ENCODE measurements at regions not wholly inside any gene's neighbourhood (a gene's known extent, or its start where the extent isn't known, plus 50 kb on each side); places are given as distances from the start of the nearest gene placed in this dataset.

DNA sequence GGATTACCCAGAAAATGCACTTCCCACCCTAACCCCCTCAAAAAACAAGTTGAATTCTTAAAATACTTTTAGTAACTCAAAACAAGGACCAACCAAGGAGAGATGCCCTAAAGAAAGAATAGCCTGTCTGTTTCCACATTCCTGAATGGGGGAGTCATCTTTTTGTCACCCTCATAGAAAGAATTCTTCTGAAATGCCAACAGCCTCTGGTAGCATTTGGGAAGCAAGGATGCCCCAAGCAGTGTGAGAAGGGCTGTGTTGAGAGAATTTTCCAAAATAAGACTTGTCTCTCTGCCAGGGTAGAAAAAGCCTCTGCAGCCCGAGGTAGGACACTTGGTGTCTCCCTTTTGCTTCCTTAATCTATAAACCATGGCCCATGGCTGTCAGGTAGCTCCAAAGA lies 173.1 kb upstream of the VCX3A start:
- Histone ChIP-seq H2AFZ (ENCODE audit: low read length) (no peak overlapping the region), H3K27ac (ENCODE audit: low read depth, low read length) (no peak overlapping the region), H4K20me1 (ENCODE audit: insufficient read depth, low read length) (no peaks in the 10 kb centered on the region), H3K4me1 (ENCODE audit: insufficient read depth, low read length) (no peaks in the 10 kb centered on the region), H3K36me3 (ENCODE audit: insufficient read depth, low read length) (no peaks in the 10 kb centered on the region), H3K79me2 (ENCODE audit: insufficient read depth, low read length) (no peaks in the 10 kb centered on the region), H3K4me2 (ENCODE audit: insufficient read depth, low read length) (no peak overlapping the region), H3K27me3 (ENCODE audit: insufficient read depth, low read length) (no peaks in the 10 kb centered on the region), H3K4me3 (ENCODE audit: insufficient read depth, low read length) (no peak overlapping the region), H3K9me3 (ENCODE audit: low read depth, low read length) (no peaks in the 10 kb centered on the region)
- TF ChIP-seq, protein P1, sequence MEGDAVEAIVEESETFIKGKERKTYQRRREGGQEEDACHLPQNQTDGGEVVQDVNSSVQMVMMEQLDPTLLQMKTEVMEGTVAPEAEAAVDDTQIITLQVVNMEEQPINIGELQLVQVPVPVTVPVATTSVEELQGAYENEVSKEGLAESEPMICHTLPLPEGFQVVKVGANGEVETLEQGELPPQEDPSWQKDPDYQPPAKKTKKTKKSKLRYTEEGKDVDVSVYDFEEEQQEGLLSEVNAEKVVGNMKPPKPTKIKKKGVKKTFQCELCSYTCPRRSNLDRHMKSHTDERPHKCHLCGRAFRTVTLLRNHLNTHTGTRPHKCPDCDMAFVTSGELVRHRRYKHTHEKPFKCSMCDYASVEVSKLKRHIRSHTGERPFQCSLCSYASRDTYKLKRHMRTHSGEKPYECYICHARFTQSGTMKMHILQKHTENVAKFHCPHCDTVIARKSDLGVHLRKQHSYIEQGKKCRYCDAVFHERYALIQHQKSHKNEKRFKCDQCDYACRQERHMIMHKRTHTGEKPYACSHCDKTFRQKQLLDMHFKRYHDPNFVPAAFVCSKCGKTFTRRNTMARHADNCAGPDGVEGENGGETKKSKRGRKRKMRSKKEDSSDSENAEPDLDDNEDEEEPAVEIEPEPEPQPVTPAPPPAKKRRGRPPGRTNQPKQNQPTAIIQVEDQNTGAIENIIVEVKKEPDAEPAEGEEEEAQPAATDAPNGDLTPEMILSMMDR (IDR thresholded peaks at IDR 0.05; ENCODE audit: extremely low read depth, low read depth, low read length), result no peak
- DNase-seq (ENCODE audit: insufficient read length, low spot score, missing footprints), result no peak

GRCh38 chrX:6707497-6707896 lies 172.6 kb upstream of the VCX3A start:
- Histone ChIP-seq H3K4me1 (ENCODE audit: insufficient read depth, low read length) (no peaks in the 10 kb centered on the region), H3K36me3 (ENCODE audit: insufficient read depth, low read length) (no peaks in the 10 kb centered on the region), H2AFZ (ENCODE audit: low read length) (no peak overlapping the region), H3K4me2 (ENCODE audit: insufficient read depth, low read length) (no peak overlapping the region), H3K27ac (ENCODE audit: low read depth, low read length) (no peak overlapping the region), H4K20me1 (ENCODE audit: insufficient read depth, low read length) (no peaks in the 10 kb centered on the region), H3K79me2 (ENCODE audit: insufficient read depth, low read length) (no peaks in the 10 kb centered on the region), H3K9me3 (ENCODE audit: low read depth, low read length) (no peaks in the 10 kb centered on the region), H3K4me3 (ENCODE audit: insufficient read depth, low read length) (no peak overlapping the region), H3K27me3 (ENCODE audit: insufficient read depth, low read length) (no peaks in the 10 kb centered on the region)
- DNase-seq (ENCODE audit: insufficient read length, low spot score, missing footprints), result no peak
- TF ChIP-seq, protein P1 (IDR thresholded peaks at IDR 0.05; ENCODE audit: extremely low read depth, low read depth, low read length), result no peak

- no peaks in the 10 kb centered on the region for H3K36me3 ChIP-seq (ENCODE audit: insufficient read depth, low read length)
- no peaks in the 10 kb centered on the region for H3K4me1 ChIP-seq (ENCODE audit: insufficient read depth, low read length)
- TF ChIP-seq, protein P1 (IDR thresholded peaks at IDR 0.05; ENCODE audit: extremely low read depth, low read depth, low read length), result no peak
- no peak overlapping the region for H3K27ac ChIP-seq (ENCODE audit: low read depth, low read length)
- H3K27me3 ChIP-seq (ENCODE audit: insufficient read depth, low read length), result no peaks in the 10 kb centered on the region
- H3K9me3 ChIP-seq (ENCODE audit: low read depth, low read length), result no peaks in the 10 kb centered on the region
- H2AFZ ChIP-seq (ENCODE audit: low read length), result no peak overlapping the region
- H4K20me1 ChIP-seq (ENCODE audit: insufficient read depth, low read length), result no peaks in the 10 kb centered on the region
- no peaks in the 10 kb centered on the region for H3K79me2 ChIP-seq (ENCODE audit: insufficient read depth, low read length)
- no peak overlapping the region for H3K4me2 ChIP-seq (ENCODE audit: insufficient read depth, low read length)
- no peak for DNase-seq (ENCODE audit: insufficient read length, low spot score, missing footprints)
- no peak overlapping the region for H3K4me3 ChIP-seq (ENCODE audit: insufficient read depth, low read length)
These were observed 166.2 kb upstream of the VCX3A start for GRCh38 chrX:6701085-6701484.

GRCh38 chrX:6695717-6696116 lies 160.8 kb upstream of the VCX3A start:
- DNase-seq (ENCODE audit: insufficient read length, low spot score, missing footprints), result no peak
- TF ChIP-seq, protein P1 (IDR thresholded peaks at IDR 0.05; ENCODE audit: extremely low read depth, low read depth, low read length), result no peak
- H3K9me3 ChIP-seq (ENCODE audit: low read depth, low read length), result peaks cover 2% of the 10 kb centered on the region

More at GRCh38 chrX:6695717-6696116, 160.8 kb upstream of the VCX3A start:
- H4K20me1 ChIP-seq (ENCODE audit: insufficient read depth, low read length), result no peaks in the 10 kb centered on the region
- H3K4me1 ChIP-seq (ENCODE audit: insufficient read depth, low read length), result no peaks in the 10 kb centered on the region
- no peaks in the 10 kb centered on the region for H3K36me3 ChIP-seq (ENCODE audit: insufficient read depth, low read length)
- no peaks in the 10 kb centered on the region for H3K27me3 ChIP-seq (ENCODE audit: insufficient read depth, low read length)
- no peak overlapping the region for H2AFZ ChIP-seq (ENCODE audit: low read length)
- H3K4me3 ChIP-seq (ENCODE audit: insufficient read depth, low read length), result no peak overlapping the region
- H3K4me2 ChIP-seq (ENCODE audit: insufficient read depth, low read length), result no peak overlapping the region
- H3K79me2 ChIP-seq (ENCODE audit: insufficient read depth, low read length), result no peaks in the 10 kb centered on the region
- H3K27ac ChIP-seq (ENCODE audit: low read depth, low read length), result no peak overlapping the region

Data from osteoblast (primary cell).